Parathyroid adenoma (tissue), 2 donors: ENCODE measurements at regions not wholly inside any gene's neighbourhood (a gene's known extent, or its start where the extent isn't known, plus 50 kb on each side); places are given as distances from the start of the nearest gene placed in this dataset.

Experiments used
- H2AFZ ChIP-seq: fragments of 300-600 bp; sonication (generic); one replicate; pipeline ENCODE4 v1.7.0; 2017; ENCODE audit warnings: antibody characterized with exemption, mild to moderate bottlenecking
- H3K27ac ChIP-seq: fragments of 300-600 bp; sonication (generic); one replicate; pipeline ENCODE4 v1.7.0; 2017
- H3K27me3 ChIP-seq: fragments of 300-600 bp; sonication (generic); one replicate; pipeline ENCODE4 v1.7.0; 2017; ENCODE audit warnings: low read length; ENCODE audit not compliant: control insufficient read depth, insufficient read depth
- H3K36me3 ChIP-seq: fragments of 300-600 bp; sonication (generic); one replicate; pipeline ENCODE4 v1.7.0; 2017; ENCODE audit warnings: low read length; ENCODE audit not compliant: control insufficient read depth, insufficient read depth
- H3K4me1 ChIP-seq: fragments of 300-600 bp; sonication (generic); one replicate; pipeline ENCODE4 v1.7.0; 2017; ENCODE audit warnings: control low read depth
- H3K4me2 ChIP-seq: fragments of 300-600 bp; sonication (generic); one replicate; pipeline ENCODE4 v1.7.0; 2017; ENCODE audit warnings: low read length
- H3K4me3 ChIP-seq: fragments of 300-600 bp; sonication (generic); one replicate; pipeline ENCODE4 v1.7.0; 2017; ENCODE audit warnings: low read depth, low read length
- H3K79me2 ChIP-seq: fragments of 300-600 bp; sonication (generic); one replicate; pipeline ENCODE4 v1.7.0; 2017; ENCODE audit warnings: control low read depth
- H3K9ac ChIP-seq: fragments of 300-600 bp; sonication (generic); one replicate; pipeline ENCODE4 v1.7.0; 2017; ENCODE audit warnings: mild to moderate bottlenecking
- H3K9me3 ChIP-seq: fragments of 300-600 bp; sonication (generic); one replicate; pipeline ENCODE4 v1.7.0; 2017; ENCODE audit warnings: low read length; ENCODE audit not compliant: control insufficient read depth
- CTCF ChIP-seq: fragments of 300-600 bp; sonication (generic); IDR thresholded peaks from one replicate; pipeline ENCODE4 v1.7.0; 2017; ENCODE audit warnings: antibody characterized with exemption, mild to moderate bottlenecking
- donor health status: primary hyperparathyroidism.

GRCh38 chr9:26391036-26391435, 501.6 kb downstream of the CAAP1 start:
- no peaks in the 10 kb centered on the region for H3K27me3 ChIP-seq
- no peak overlapping the region for H3K4me2 ChIP-seq
- H3K79me2 ChIP-seq: no peaks in the 10 kb centered on the region
- H3K36me3 ChIP-seq: no peaks in the 10 kb centered on the region
- H3K9ac ChIP-seq: no peak overlapping the region
- H2AFZ ChIP-seq: no peak overlapping the region
- TF ChIP-seq CTCF: no peak
- H3K4me3 ChIP-seq: no peak overlapping the region
- H3K4me1 ChIP-seq: no peaks in the 10 kb centered on the region
- no peak overlapping the region for H3K27ac ChIP-seq
- no peaks in the 10 kb centered on the region for H3K9me3 ChIP-seq

- H3K27me3 ChIP-seq: no peaks in the 10 kb centered on the region
- no peaks in the 10 kb centered on the region for H3K79me2 ChIP-seq
- no peak overlapping the region for H3K9ac ChIP-seq
- no peaks in the 10 kb centered on the region for H3K4me1 ChIP-seq
- H2AFZ ChIP-seq: no peak overlapping the region
- no peaks in the 10 kb centered on the region for H3K36me3 ChIP-seq
- H3K4me2 ChIP-seq: no peak overlapping the region
- no peak overlapping the region for H3K4me3 ChIP-seq
- no peak overlapping the region for H3K27ac ChIP-seq
- H3K9me3 ChIP-seq: no peaks in the 10 kb centered on the region
- TF ChIP-seq CTCF: no peak
Measured at GRCh38 chr9:26375448-26375847, 517.2 kb downstream of the CAAP1 start.

- H3K27ac ChIP-seq: no peak overlapping the region
- H3K4me3 ChIP-seq: no peak overlapping the region
- H3K9me3 ChIP-seq: no peaks in the 10 kb centered on the region
- H3K4me2 ChIP-seq: no peak overlapping the region
- no peaks in the 10 kb centered on the region for H3K36me3 ChIP-seq
- TF ChIP-seq CTCF: no peak
- no peaks in the 10 kb centered on the region for H3K27me3 ChIP-seq
- H2AFZ ChIP-seq: no peak overlapping the region
- no peaks in the 10 kb centered on the region for H3K4me1 ChIP-seq
- H3K9ac ChIP-seq: no peak overlapping the region
- no peaks in the 10 kb centered on the region for H3K79me2 ChIP-seq
Measured at GRCh38 chr9:26373616-26374015, 519.0 kb downstream of the CAAP1 start.

GRCh38 chr9:26371236-26371635, 521.4 kb downstream of the CAAP1 start:
- Histone ChIP-seq H3K9ac (no peak overlapping the region), H3K4me3 (no peak overlapping the region), H3K4me2 (no peak overlapping the region), H2AFZ (no peak overlapping the region), H3K4me1 (no peaks in the 10 kb centered on the region), H3K9me3 (no peaks in the 10 kb centered on the region), H3K27ac (no peak overlapping the region), H3K79me2 (no peaks in the 10 kb centered on the region), H3K36me3 (no peaks in the 10 kb centered on the region), H3K27me3 (no peaks in the 10 kb centered on the region)
- TF ChIP-seq CTCF: no peak

- Histone ChIP-seq H3K27ac (no peak overlapping the region), H3K9me3 (no peaks in the 10 kb centered on the region), H3K4me2 (no peak overlapping the region), H2AFZ (no peak overlapping the region), H3K4me3 (no peak overlapping the region), H3K79me2 (no peaks in the 10 kb centered on the region), H3K9ac (no peak overlapping the region), H3K27me3 (no peaks in the 10 kb centered on the region), H3K4me1 (no peaks in the 10 kb centered on the region), H3K36me3 (no peaks in the 10 kb centered on the region)
- TF ChIP-seq CTCF: no peak
Measured at GRCh38 chr9:26369093-26369492, 523.5 kb downstream of the CAAP1 start.
